Superior temporal gyrus (tissue), 1 donor: ENCODE measurements at regions not wholly inside any gene's neighbourhood (a gene's known extent, or its start where the extent isn't known, plus 50 kb on each side); places are given as distances from the start of the nearest gene placed in this dataset.
"Not testable (repeated sequence)": the region's sequence is repeated elsewhere in the genome, so short reads cannot be mapped to it uniquely, and the experiment has no call there.

ENCODE experiments used
- DNase-seq: peaks from one replicate; pipeline ENCODE4 v3.0.0-alpha.2; 2016; ENCODE audit errors: extremely low spot score

- DNase-seq: no peak
These were observed 417.2 kb upstream of the KLHL29 start for GRCh38 chr2:22967756-22968155.

- no peak for DNase-seq
These were observed 414.5 kb upstream of the KLHL29 start for GRCh38 chr2:22970284-22970975.

- no peak for DNase-seq
These were observed 414.0 kb upstream of the KLHL29 start for GRCh38 chr2:22970991-22971390.

- no peak for DNase-seq
These were observed 403.2 kb upstream of the KLHL29 start for GRCh38 chr2:22981785-22982184.

GRCh38 chr2:22984152-22984551 lies 400.8 kb upstream of the KLHL29 start:
- not testable (repeated sequence) for DNase-seq

GRCh38 chr2:22990246-22990645 lies 394.7 kb upstream of the KLHL29 start:
- no peak for DNase-seq

- no peak for DNase-seq
These were observed 393.1 kb upstream of the KLHL29 start for GRCh38 chr2:22991844-22992243.

- no peak for DNase-seq
These were observed 392.5 kb upstream of the KLHL29 start for GRCh38 chr2:22992441-22992840.

GRCh38 chr2:22993250-22993649 lies 391.7 kb upstream of the KLHL29 start:
- DNase-seq: no peak

- DNase-seq: no peak
These were observed 389.4 kb upstream of the KLHL29 start for GRCh38 chr2:22995576-22995975.

- no peak for DNase-seq
These were observed 388.1 kb upstream of the KLHL29 start for GRCh38 chr2:22996911-22997310.

- no peak for DNase-seq
These were observed 386.6 kb upstream of the KLHL29 start for GRCh38 chr2:22998359-22998758.

GRCh38 chr2:22999951-23000350 lies 385.0 kb upstream of the KLHL29 start:
- no peak for DNase-seq

- DNase-seq: no peak
These were observed 382.7 kb upstream of the KLHL29 start for GRCh38 chr2:23002234-23002633.

- no peak for DNase-seq
These were observed 379.5 kb upstream of the KLHL29 start for GRCh38 chr2:23005469-23005868.

- no peak for DNase-seq
These were observed 377.2 kb upstream of the KLHL29 start for GRCh38 chr2:23007631-23008235.

- DNase-seq: no peak
These were observed 376.5 kb upstream of the KLHL29 start for GRCh38 chr2:23008440-23008839.

GRCh38 chr2:23008951-23009350 lies 376.0 kb upstream of the KLHL29 start:
- no peak for DNase-seq

- peak; percentile 76 for DNase-seq
These were observed 375.3 kb upstream of the KLHL29 start for GRCh38 chr2:23009545-23010149.

- DNase-seq: no peak
These were observed 372.5 kb upstream of the KLHL29 start for GRCh38 chr2:23012499-23012898.

GRCh38 chr2:23015651-23016200 lies 369.3 kb upstream of the KLHL29 start:
- no peak for DNase-seq

- DNase-seq: no peak
These were observed 365.5 kb upstream of the KLHL29 start for GRCh38 chr2:23019476-23019875.

- no peak for DNase-seq
These were observed 364.3 kb upstream of the KLHL29 start for GRCh38 chr2:23020659-23021058.
